CD14-positive monocyte (primary cell): ENCODE measurements at regions not wholly inside any gene's neighbourhood (a gene's known extent, or its start where the extent isn't known, plus 50 kb on each side); places are given as distances from the start of the nearest gene placed in this dataset.

Source experiments
- DNase-seq, 3 donors: peaks; one replicate each; pipeline ENCODE4 v3.0.0-alpha.2; 2011 to 2022
- H2AFZ ChIP-seq: 2 replicates; pipeline ENCODE4 v1.6.0; 2012; ENCODE audit warnings: mild to moderate bottlenecking, low read depth, low read length, inconsistent platforms; ENCODE audit not compliant: insufficient read depth, poor library complexity, severe bottlenecking
- H3K27ac ChIP-seq, 2 donors: 1 replicate in 1 of 2; 2 replicates in 1 of 2; pipeline ENCODE4 v1.5.1; 2012 to 2013; ENCODE audit warnings: low read length in 2 of 2, control low read depth in 1 of 2, inconsistent platforms in 1 of 2, low read depth in 1 of 2, mild to moderate bottlenecking in 1 of 2
- H3K27me3 ChIP-seq, 2 donors: one replicate each; pipeline versions ENCODE4 v1.6.0 to v1.6.1; 2011 to 2013; ENCODE audit warnings: low read length in 2 of 2; ENCODE audit not compliant: control insufficient read depth in 2 of 2, insufficient read depth in 2 of 2
- H3K36me3 ChIP-seq, 2 donors: replicated peaks in 1 of 2; 1 replicate in 1 of 2; 2 replicates in 1 of 2; pipeline versions ENCODE4 v1.5.1 to v1.6.1; 2012 to 2013; ENCODE audit warnings: low read length in 2 of 2, control low read depth in 1 of 2, inconsistent platforms in 1 of 2, mild to moderate bottlenecking in 1 of 2; ENCODE audit not compliant: insufficient read depth in 2 of 2, control insufficient read depth in 1 of 2
- H3K4me1 ChIP-seq, 2 donors: 1 replicate in 1 of 2; 2 replicates in 1 of 2; pipeline versions ENCODE4 v1.5.1 to v1.6.1; 2012 to 2013; ENCODE audit warnings: low read length in 2 of 2, control low read depth in 1 of 2, inconsistent platforms in 1 of 2, mild to moderate bottlenecking in 1 of 2, moderate library complexity in 1 of 2; ENCODE audit not compliant: insufficient read depth in 2 of 2, control insufficient read depth in 1 of 2
- H3K4me2 ChIP-seq: replicated peaks from 2 replicates; pipeline ENCODE3; 2012; ENCODE audit warnings: low read length, moderate library complexity, mild to moderate bottlenecking; ENCODE audit not compliant: poor library complexity, severe bottlenecking; ENCODE audit errors: extremely low read depth
- H3K4me3 ChIP-seq, 3 experiments: fragments of 200-600 bp in 1 of 3; sonication (generic) in 1 of 3; replicated peaks in 1 of 3; 1 replicate in 2 of 3; 2 replicates in 1 of 3; pipeline ENCODE4 v1.5.1; 2011 to 2013; ENCODE audit warnings: low read length in 3 of 3, mild to moderate bottlenecking in 3 of 3, control low read depth in 2 of 3, low read depth in 2 of 3, inconsistent platforms in 1 of 3, moderate library complexity in 1 of 3
- H3K79me2 ChIP-seq: 2 replicates; pipeline ENCODE4 v1.6.0; 2012; ENCODE audit warnings: mild to moderate bottlenecking, control low read depth, inconsistent platforms, low read length, moderate library complexity; ENCODE audit not compliant: insufficient read depth
- H3K9ac ChIP-seq: 2 replicates; pipeline ENCODE4 v1.6.0; 2017; ENCODE audit warnings: low read length, mild to moderate bottlenecking; ENCODE audit not compliant: insufficient read depth, poor library complexity, severe bottlenecking
- H3K9me3 ChIP-seq, 2 donors: replicated peaks in 1 of 2; 1 replicate in 1 of 2; 2 replicates in 1 of 2; pipeline versions ENCODE4 v1.5.1 to v1.6.1; 2012 to 2013; ENCODE audit warnings: low read length in 2 of 2, control low read depth in 1 of 2; ENCODE audit not compliant: control insufficient read depth in 1 of 2, insufficient read depth in 1 of 2
- H4K20me1 ChIP-seq: 2 replicates; pipeline ENCODE4 v1.6.0; 2012; ENCODE audit warnings: mild to moderate bottlenecking, low read length, control low read depth, moderate library complexity; ENCODE audit not compliant: insufficient read depth
- H3K27ac Mint-ChIP-seq, 7 donors: one replicate each; pipeline ENCODE4 v1.8.0; 2020; ENCODE audit warnings: mild to moderate bottlenecking in 7 of 7, mixed read lengths in 7 of 7, moderate library complexity in 6 of 7, inconsistent platforms in 2 of 7
- H3K27me3 Mint-ChIP-seq, 3 donors: one replicate each; pipeline ENCODE4 v1.8.0; 2021 to 2022; ENCODE audit warnings: low read depth in 3 of 3, mild to moderate bottlenecking in 3 of 3, mixed read lengths in 3 of 3, moderate library complexity in 3 of 3, inconsistent platforms in 1 of 3
- H3K36me3 Mint-ChIP-seq, 2 donors: one replicate each; pipeline ENCODE4 v1.8.0; 2020; ENCODE audit warnings: mixed read lengths in 2 of 2, inconsistent platforms in 1 of 2, mild to moderate bottlenecking in 1 of 2
- H3K4me1 Mint-ChIP-seq: one replicate; pipeline ENCODE4 v1.8.0; 2020; ENCODE audit warnings: mild to moderate bottlenecking, mixed read lengths
- H3K4me3 Mint-ChIP-seq, 2 donors: one replicate each; pipeline ENCODE4 v1.8.0; 2020; ENCODE audit warnings: mild to moderate bottlenecking in 2 of 2, mixed read lengths in 2 of 2, moderate library complexity in 1 of 2
- H3K9me3 Mint-ChIP-seq, 7 donors: one replicate each; pipeline ENCODE4 v1.8.0; 2020 to 2022; ENCODE audit warnings: mixed read lengths in 7 of 7, mild to moderate bottlenecking in 6 of 7, moderate library complexity in 6 of 7, inconsistent platforms in 2 of 7
- CTCF ChIP-seq: fragments of 200-600 bp; IDR thresholded peaks from one replicate; pipeline ENCODE4 v1.8.0; 2022; ENCODE audit warnings: antibody characterized with exemption, mild to moderate bottlenecking
- WGBS: methylation state at CpG from one replicate; pipeline ENCODE4 v1.1.5; 2013; ENCODE audit warnings: missing lambda C conversion rate; ENCODE audit not compliant: insufficient coverage; 5-methylcytosine and 5-hydroxymethylcytosine counted together
- intact Hi-C, 2 donors: fragments of 100-400 bp; cut with micrococcal nuclease; formaldehyde crosslinking; loops; one replicate each; pipeline versions ENCODE4 v1.15.0 to v1.15.1; 2023

GRCh38 chr6:67212584-67212983, 1422.5 kb upstream of the ADGRB3 start:
- DNase-seq: no peak
- H4K20me1 ChIP-seq: no peaks in the 10 kb centered on the region
- TF ChIP-seq CTCF: no peak
- no peaks in the 10 kb centered on the region for H3K4me1 Mint-ChIP-seq
- no peak overlapping the region for H3K4me3 ChIP-seq
- H2AFZ ChIP-seq: no peak overlapping the region
- no peak overlapping the region for H3K4me3 Mint-ChIP-seq
- H3K27ac Mint-ChIP-seq: no peak overlapping the region
- H3K9ac ChIP-seq: no peak overlapping the region
- no peaks in the 10 kb centered on the region for H3K79me2 ChIP-seq
- no peak overlapping the region for H3K4me2 ChIP-seq
- H3K36me3 Mint-ChIP-seq: no peaks in the 10 kb centered on the region
- intact Hi-C loops: no loop called here
- no peaks in the 10 kb centered on the region for H3K36me3 ChIP-seq
- peaks cover 0 to 2% (median 0%) of the 10 kb centered on the region in 3 donors for H3K27me3 Mint-ChIP-seq
- peaks cover 0 to 5% (median 0%) of the 10 kb centered on the region in 7 donors for H3K9me3 Mint-ChIP-seq
- no peaks in the 10 kb centered on the region for H3K9me3 ChIP-seq
- no peaks in the 10 kb centered on the region for H3K4me1 ChIP-seq
- no peak overlapping the region for H3K27ac ChIP-seq
- H3K27me3 ChIP-seq: no peaks in the 10 kb centered on the region

GRCh38 chr6:67210450-67210849, 1424.6 kb upstream of the ADGRB3 start:
- no peak overlapping the region for H3K27ac ChIP-seq
- H3K27ac Mint-ChIP-seq: no peak overlapping the region
- intact Hi-C loops: no loop called here
- no peak overlapping the region for H3K4me3 Mint-ChIP-seq
- no peaks in the 10 kb centered on the region for H3K27me3 ChIP-seq
- no peaks in the 10 kb centered on the region for H3K9me3 ChIP-seq
- H2AFZ ChIP-seq: no peak overlapping the region
- peaks cover 0 to 2% (median 0%) of the 10 kb centered on the region in 3 donors for H3K27me3 Mint-ChIP-seq
- no peaks in the 10 kb centered on the region for H3K36me3 ChIP-seq
- H3K9me3 Mint-ChIP-seq: peaks cover 0 to 9% (median 2%) of the 10 kb centered on the region in 7 donors
- no peak overlapping the region for H3K4me3 ChIP-seq
- H4K20me1 ChIP-seq: no peaks in the 10 kb centered on the region
- no peak overlapping the region for H3K9ac ChIP-seq
- H3K36me3 Mint-ChIP-seq: no peaks in the 10 kb centered on the region
- WGBS: no CpG with 5 or more reads among the region's 1 CpG
- H3K4me1 ChIP-seq: no peaks in the 10 kb centered on the region
- no peak for DNase-seq
- no peak overlapping the region for H3K4me2 ChIP-seq
- no peaks in the 10 kb centered on the region for H3K4me1 Mint-ChIP-seq
- no peak for TF ChIP-seq CTCF
- no peaks in the 10 kb centered on the region for H3K79me2 ChIP-seq
